ENCODE measurements at regions not wholly inside any gene's neighbourhood (a gene's known extent, or its start where the extent isn't known, plus 50 kb on each side); places are given as distances from the start of the nearest gene placed in this dataset.

DNA sequence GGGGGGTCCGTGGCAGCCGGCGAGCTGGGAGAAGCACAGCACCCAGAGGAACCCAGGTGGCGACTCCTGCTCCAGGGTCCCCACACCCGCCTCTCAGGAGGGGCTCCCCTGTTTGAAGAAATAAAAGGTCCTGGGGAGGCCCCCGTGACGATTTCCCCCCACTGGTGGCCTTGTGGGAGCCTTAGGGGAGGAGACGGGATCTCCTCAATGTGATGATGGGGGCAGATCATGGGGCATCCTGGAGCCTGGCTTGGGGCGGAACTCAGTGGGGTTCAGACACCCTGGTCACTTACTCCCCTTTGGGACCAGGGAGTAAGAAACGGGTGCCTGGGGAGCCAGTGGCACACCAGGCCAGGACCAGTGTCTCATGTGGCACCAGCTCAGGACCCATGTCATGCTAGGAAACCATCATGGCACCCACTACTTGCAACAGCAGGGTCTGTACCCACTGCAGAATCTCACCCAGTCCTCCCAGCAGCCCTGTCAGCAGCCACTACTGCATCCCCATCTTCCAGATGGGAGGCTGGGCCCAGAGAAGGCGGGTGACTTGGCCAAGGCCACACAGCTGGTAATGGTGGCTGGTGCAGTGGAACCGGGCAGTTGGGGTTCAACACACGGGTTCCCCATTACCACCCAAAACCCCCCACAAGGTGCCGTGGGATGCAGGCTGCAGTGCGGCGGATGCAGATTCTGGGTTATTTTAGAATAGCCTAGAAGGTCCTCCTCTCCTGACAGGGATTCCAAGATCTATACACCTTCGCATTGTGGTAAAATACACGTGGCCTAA, 130.7 kb downstream of the CTTN start:
- TF ChIP-seq, protein P1, sequence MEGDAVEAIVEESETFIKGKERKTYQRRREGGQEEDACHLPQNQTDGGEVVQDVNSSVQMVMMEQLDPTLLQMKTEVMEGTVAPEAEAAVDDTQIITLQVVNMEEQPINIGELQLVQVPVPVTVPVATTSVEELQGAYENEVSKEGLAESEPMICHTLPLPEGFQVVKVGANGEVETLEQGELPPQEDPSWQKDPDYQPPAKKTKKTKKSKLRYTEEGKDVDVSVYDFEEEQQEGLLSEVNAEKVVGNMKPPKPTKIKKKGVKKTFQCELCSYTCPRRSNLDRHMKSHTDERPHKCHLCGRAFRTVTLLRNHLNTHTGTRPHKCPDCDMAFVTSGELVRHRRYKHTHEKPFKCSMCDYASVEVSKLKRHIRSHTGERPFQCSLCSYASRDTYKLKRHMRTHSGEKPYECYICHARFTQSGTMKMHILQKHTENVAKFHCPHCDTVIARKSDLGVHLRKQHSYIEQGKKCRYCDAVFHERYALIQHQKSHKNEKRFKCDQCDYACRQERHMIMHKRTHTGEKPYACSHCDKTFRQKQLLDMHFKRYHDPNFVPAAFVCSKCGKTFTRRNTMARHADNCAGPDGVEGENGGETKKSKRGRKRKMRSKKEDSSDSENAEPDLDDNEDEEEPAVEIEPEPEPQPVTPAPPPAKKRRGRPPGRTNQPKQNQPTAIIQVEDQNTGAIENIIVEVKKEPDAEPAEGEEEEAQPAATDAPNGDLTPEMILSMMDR (IDR thresholded peaks at IDR 0.05): no peak

DNA sequence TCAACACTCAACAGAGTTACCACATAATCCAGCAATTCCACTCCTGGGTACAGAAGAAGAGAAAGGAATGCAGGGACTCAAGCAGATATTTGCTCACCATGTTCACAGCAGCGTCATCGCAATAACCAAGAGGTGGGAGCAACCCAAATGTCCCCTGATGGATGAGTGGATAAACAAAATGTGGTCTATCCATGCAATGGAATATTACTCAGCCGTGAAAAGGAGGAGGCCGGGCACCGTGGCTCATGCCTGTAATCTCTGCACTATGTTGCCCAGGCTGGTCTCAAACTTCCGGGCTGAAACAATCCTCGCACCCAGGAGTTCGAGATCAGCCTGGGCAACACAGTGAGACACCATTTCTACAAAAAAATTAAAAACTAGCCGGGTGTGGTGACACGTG, 131.7 kb downstream of the CTTN start:
- TF ChIP-seq, protein P1 (IDR thresholded peaks at IDR 0.05): no peak

DNA sequence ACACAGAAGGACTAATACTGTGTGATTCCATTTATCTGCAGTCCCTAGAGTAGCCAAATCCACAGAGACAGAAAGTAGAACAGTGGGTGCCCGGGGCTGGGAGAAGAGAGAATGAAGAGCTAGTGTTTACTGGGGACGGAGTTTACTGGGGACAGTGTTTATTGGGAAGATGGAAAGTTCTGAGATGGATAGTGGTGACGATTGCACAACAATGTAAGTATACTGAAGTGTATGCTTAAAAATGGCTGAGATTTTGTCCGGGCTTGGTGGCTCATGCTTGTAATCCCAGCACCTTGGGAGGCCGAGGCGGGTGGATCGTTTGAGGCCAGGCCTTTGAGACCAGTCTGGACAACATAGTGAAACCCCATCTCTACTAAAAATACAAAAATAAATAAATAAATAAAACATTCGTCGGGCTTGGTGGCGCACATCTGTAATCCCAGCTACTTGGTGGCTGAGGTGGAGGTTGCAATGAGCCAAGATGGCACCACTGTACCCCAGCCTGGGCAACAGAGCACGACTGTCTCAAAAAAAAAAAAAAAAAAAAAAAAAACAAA, 132.4 kb downstream of the CTTN start:
- TF ChIP-seq, protein P1 (IDR thresholded peaks at IDR 0.05): no peak

DNA sequence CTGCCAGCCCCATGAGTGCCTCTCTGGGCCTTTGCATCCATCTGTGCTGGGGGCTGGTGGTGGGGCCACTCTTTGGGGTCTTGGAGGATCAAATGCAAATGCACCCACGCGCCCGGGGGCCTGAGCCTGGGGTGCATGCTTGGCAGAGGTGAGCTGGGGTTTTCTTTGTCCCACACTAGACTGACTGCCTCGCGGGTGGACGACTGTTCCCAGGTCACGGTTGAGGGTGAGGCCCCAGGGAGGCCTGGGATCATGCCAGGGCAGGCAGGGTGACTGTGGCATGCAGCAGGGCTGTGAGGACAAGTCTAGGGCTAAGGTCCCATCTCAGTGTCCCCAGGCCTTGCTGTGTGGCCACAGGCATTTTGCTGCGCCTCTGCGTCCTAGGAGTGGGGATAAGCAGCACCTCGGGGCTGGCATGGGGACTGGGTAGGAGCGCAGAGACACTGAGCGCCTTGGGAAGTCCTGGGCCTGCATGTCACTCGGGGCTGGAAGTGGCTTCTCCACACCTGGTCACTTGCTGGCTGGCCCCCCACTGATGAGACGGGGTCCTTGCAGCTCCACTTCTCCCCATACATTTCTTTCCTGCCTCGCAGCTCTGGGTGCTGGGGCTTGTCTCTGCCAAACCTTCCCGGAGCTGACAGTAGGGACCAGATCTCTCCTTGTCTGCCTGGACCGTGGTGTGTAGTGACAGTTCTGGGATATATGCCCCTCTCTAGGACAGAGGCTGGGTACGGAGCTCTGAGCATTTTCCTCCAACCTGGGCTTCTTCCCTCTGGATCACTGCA, 133.1 kb downstream of the CTTN start:
- TF ChIP-seq, protein P1 (IDR thresholded peaks at IDR 0.05): no peak

DNA sequence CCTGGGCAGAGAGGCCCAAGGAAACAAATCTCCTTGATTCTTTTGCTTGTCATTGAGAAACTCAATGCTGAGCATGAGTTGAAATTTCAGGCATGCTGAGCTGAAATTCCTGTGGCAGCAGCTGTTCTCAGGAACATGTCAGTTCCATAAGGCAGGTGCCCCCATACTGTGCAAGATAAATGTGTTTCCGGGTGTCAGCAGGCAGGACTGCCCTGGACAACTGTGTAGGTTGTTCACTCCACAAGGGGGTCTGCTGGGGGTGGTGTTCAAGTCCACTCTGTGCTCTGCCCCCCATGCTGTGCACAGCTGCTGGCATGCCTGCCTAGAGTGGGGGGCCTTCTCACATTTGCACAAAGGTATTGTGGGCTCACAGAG, 133.7 kb downstream of the CTTN start:
- TF ChIP-seq, protein P1 (IDR thresholded peaks at IDR 0.05): no peak

DNA sequence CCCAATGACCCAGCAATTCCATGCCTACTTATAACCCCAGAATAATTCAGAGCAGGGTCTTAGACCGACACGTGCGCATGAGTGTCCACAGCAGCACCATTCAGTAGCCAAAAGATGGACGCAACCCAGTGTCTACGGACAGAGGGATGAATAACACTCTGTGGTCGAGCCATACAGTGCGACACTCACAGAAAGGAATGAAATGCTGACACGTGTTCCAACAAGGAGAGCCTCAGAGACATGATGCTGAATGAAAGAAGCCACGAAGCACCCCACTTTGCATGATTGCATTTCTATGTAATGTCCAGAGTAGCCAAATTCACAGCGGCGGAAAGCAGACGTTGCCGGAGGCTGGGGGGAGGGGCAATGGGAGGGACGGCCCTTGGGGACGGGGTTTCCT, 134.4 kb downstream of the CTTN start:
- TF ChIP-seq, protein P1 (IDR thresholded peaks at IDR 0.05): no peak

DNA sequence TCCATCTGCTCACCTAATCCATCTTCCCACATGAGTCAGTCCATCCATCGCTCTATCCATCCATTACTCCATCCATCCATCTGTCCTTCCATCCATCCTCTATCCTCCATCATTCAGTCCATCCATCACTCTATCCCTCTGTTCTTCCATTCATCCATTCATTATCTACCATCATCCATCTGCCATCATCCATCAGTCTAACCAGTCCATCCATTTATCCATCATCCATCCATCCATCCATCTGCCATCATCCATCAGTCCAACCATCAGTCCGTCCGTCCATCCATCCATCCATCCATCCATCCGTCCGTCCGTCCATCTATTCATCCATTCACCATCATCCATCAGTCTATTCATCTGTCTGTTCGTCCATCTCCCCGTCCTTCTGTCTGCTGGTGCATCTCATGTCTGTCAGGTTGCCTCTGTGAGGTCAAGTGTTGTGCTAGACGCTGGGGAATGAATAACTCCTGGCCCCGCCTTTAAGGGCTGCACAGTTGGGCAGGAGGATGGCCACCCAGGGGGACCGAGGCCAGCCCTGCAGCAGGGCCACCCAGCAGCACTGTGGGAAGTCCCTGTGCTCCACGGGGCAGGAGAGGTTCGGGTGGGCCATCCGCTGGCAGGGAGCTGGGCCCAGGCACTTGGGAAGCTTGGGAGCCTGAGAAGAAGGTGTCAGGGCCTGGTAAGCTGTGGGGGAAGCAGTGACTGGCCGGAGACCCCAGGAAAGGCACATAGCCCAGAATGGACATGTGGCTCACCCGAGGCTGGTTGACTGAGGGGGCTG, 137.1 kb downstream of the CTTN start:
- TF ChIP-seq, protein P1 (IDR thresholded peaks at IDR 0.05): no peak

Data from LNCAP (cell line).